ENCODE measurements at regions not wholly inside any gene's neighbourhood (a gene's known extent, or its start where the extent isn't known, plus 50 kb on each side); places are given as distances from the start of the nearest gene placed in this dataset.

DNA sequence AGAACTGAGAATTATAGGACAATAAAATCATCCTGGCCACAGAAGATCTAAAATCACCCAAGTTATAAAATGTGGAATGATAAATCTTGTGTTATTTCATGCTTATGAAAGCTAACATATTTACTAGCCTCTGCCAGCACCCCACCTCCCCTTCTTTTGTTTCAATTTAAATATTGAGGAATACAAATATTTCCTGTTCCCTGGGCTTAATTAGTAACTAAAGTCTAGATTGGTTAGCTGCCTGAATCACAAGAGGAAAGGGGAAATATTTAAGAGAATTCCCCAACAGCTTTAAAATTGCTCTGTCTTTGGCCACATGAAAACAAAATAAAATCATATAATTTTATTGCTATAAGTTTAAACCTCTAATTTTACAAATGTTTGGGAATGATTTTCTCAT, 287.0 kb downstream of the PRELID2 start:
- TF ChIP-seq RAD21 (IDR thresholded peaks at IDR 0.05; ENCODE audit: low read length) (no peak), MAFK (IDR thresholded peaks at IDR 0.05; ENCODE audit: low read depth, low read length) (no peak), CTCF (conservative IDR thresholded peaks at IDR 0.05; ENCODE audit: low read depth, low read length) (no peak), RFX5 (IDR thresholded peaks at IDR 0.05; ENCODE audit: low read depth, low read length) (no peak), SMC3 (IDR thresholded peaks at IDR 0.05; ENCODE audit: low read depth, low read length) (no peak)

All from IMR-90 (cell line).